22Rv1 (cell line): ENCODE measurements at regions not wholly inside any gene's neighbourhood (a gene's known extent, or its start where the extent isn't known, plus 50 kb on each side); places are given as distances from the start of the nearest gene placed in this dataset.

Source experiments
- CTCF ChIP-seq: fragments of 450-650 bp; IDR thresholded peaks from 2 replicates; pipeline ENCODE4 v1.5.1; 2017; ENCODE audit warnings: mild to moderate bottlenecking
- ZFX ChIP-seq: fragments of 450-650 bp; IDR thresholded peaks from 2 replicates; pipeline ENCODE4 v1.6.1; 2017; ENCODE audit warnings: antibody characterized with exemption, borderline replicate concordance

GRCh38 chr1:30649321-30649991, 73.9 kb downstream of the MATN1 start:
- no peak for TF ChIP-seq CTCF
- no peak for TF ChIP-seq ZFX
